Thyroid gland (tissue), 4 donors: ENCODE measurements at regions not wholly inside any gene's neighbourhood (a gene's known extent, or its start where the extent isn't known, plus 50 kb on each side); places are given as distances from the start of the nearest gene placed in this dataset.

Source experiments
- DNase-seq, 2 donors: peaks; one replicate each; pipeline ENCODE4 v3.0.0-alpha.2; 2019
- H3K27ac ChIP-seq, 3 donors: fragments of 200-600 bp; sonication (generic); 1 replicate in 2 of 3; 2 replicates in 1 of 3; pipeline ENCODE4 v1.5.1; 2016 to 2019; ENCODE audit warnings: mild to moderate bottlenecking in 1 of 3, moderate library complexity in 1 of 3
- H3K27me3 ChIP-seq: fragments of 200-600 bp; sonication (generic); one replicate; pipeline ENCODE4 v1.5.1; 2019
- H3K36me3 ChIP-seq, 2 donors: fragments of 200-600 bp; sonication (generic); one replicate each; pipeline ENCODE4 v1.5.1; 2016 to 2019
- H3K4me1 ChIP-seq, 2 donors: fragments of 200-600 bp; sonication (generic); one replicate each; pipeline ENCODE4 v1.5.1; 2017 to 2019
- H3K4me3 ChIP-seq, 3 donors: fragments of 200-600 bp; sonication (generic); replicated peaks in 1 of 3; 1 replicate in 2 of 3; 2 replicates in 1 of 3; pipeline ENCODE4 v1.5.1; 2016; ENCODE audit warnings: mild to moderate bottlenecking in 1 of 3
- H3K9me3 ChIP-seq: fragments of 200-600 bp; sonication (generic); one replicate; pipeline ENCODE4 v1.5.1; 2017
- POLR2A ChIP-seq, 2 donors: fragments of 450-650 bp; IDR thresholded peaks; one replicate each; pipeline ENCODE4 v1.6.1; 2017; ENCODE audit warnings: antibody characterized with exemption in 2 of 2, mild to moderate bottlenecking in 2 of 2, moderate library complexity in 1 of 2
- WGBS, 2 donors: methylation state at CpG; one replicate each; pipeline ENCODE4 v1.1.5; 2017; 5-methylcytosine and 5-hydroxymethylcytosine counted together
- intact Hi-C: fragments of 100-400 bp; cut with DNase I; formaldehyde crosslinking; loops from one replicate; pipeline ENCODE4 v1.15.1; 2023
- TF ChIP-seq, protein P1 (sequence below), 6 experiments: fragments of 200-600 bp in 3 of 6; fragments of 450-650 bp in 3 of 6; sonication (generic) in 3 of 6; IDR thresholded peaks; one replicate each; pipeline ENCODE4 v1.5.1; 2016 to 2019; ENCODE audit warnings: antibody characterized with exemption in 6 of 6, mild to moderate bottlenecking in 2 of 6, inconsistent platforms in 1 of 6, moderate library complexity in 1 of 6

DNA sequence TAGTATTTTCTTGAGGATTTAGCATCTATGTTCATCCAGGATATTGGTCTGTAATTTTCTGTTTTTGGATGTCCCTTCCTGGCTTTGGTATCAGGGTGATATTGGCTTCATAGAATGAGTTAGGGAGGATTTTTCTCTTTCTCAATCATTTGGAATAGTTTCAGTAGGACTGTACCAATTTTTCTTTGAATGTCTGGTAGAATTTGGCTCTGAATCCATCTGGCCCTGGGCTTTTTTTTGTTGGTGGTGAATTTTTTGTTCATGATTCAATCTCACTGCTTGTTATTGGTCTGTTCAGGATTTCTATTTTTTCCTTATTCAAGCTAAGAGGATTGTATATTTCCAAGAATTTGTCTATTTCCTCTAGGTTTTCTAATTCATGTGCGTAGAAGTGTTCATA lies 192.7 kb downstream of the KIF20B start:
- no peak for DNase-seq
- H3K4me1 ChIP-seq, result no peaks in the 10 kb centered on the region
- no peaks in the 10 kb centered on the region for H3K36me3 ChIP-seq
- no peaks in the 10 kb centered on the region for H3K27me3 ChIP-seq
- WGBS, 2 donors, result 89 to 94% methylated on average over 1 of the region's 1 CpG
- no peak overlapping the region for H3K27ac ChIP-seq
- TF ChIP-seq POLR2A (IDR thresholded peaks at IDR 0.05), result no peak
- TF ChIP-seq, protein P1, sequence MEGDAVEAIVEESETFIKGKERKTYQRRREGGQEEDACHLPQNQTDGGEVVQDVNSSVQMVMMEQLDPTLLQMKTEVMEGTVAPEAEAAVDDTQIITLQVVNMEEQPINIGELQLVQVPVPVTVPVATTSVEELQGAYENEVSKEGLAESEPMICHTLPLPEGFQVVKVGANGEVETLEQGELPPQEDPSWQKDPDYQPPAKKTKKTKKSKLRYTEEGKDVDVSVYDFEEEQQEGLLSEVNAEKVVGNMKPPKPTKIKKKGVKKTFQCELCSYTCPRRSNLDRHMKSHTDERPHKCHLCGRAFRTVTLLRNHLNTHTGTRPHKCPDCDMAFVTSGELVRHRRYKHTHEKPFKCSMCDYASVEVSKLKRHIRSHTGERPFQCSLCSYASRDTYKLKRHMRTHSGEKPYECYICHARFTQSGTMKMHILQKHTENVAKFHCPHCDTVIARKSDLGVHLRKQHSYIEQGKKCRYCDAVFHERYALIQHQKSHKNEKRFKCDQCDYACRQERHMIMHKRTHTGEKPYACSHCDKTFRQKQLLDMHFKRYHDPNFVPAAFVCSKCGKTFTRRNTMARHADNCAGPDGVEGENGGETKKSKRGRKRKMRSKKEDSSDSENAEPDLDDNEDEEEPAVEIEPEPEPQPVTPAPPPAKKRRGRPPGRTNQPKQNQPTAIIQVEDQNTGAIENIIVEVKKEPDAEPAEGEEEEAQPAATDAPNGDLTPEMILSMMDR (IDR thresholded peaks at IDR 0.05), result no peak
- no peaks in the 10 kb centered on the region for H3K9me3 ChIP-seq
- intact Hi-C loops, result no loop called here
- no peak overlapping the region for H3K4me3 ChIP-seq

DNA sequence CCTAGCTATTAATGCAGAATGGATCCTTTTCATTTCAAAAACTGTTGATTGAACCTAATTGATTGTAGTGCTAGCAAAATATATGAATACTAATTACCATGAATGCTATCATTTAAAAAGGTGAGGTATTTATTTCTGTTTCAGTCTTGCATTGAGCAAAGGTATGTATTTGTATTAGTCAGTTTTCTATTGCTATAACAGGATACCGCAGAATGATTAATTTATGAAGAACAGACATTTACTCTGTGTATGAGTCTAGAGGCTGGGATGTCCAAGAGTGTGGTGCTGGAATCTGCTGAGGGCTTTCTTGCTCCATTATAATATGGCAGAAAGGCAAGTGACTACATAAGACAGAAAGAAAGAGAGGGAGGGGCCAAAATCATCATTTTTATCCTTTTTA lies 199.2 kb downstream of the KIF20B start:
- 96 to 100% methylated on average over 1 of the region's 1 CpG for WGBS, 2 donors
- TF ChIP-seq, protein P1 (IDR thresholded peaks at IDR 0.05), result no peak
- TF ChIP-seq POLR2A (IDR thresholded peaks at IDR 0.05), result no peak
- intact Hi-C loops, result no loop called here

DNA sequence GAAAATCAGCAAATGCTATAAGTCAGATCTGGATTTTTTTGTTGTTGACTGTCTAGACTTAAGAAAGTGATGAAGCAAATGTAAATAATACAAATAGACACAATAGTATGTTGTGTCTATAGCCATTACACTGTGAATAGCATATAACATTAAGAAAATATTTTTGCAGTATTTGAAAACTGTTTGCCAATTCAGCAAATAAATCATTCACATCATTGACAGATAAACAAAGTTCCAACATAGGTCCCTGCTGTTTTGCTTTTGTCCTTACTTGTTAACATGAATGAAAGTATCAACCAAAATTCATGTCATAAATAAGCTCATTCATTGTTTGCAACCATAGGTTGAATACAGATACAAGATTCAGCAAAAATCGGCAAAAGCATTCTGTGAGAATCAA lies 200.5 kb downstream of the KIF20B start:
- 97% methylated on average over 1 of the region's 1 CpG for WGBS, 2 donors
- DNase-seq, result no peak
- TF ChIP-seq, protein P1 (IDR thresholded peaks at IDR 0.05), result no peak
- TF ChIP-seq POLR2A (IDR thresholded peaks at IDR 0.05), result no peak
- no peaks in the 10 kb centered on the region for H3K4me1 ChIP-seq
- no peak overlapping the region for H3K4me3 ChIP-seq
- intact Hi-C loops, result no loop called here
- no peaks in the 10 kb centered on the region for H3K36me3 ChIP-seq
- H3K27me3 ChIP-seq, result no peaks in the 10 kb centered on the region
- H3K27ac ChIP-seq, result no peak overlapping the region
- H3K9me3 ChIP-seq, result no peaks in the 10 kb centered on the region

More for the DNA sequence above, 199.2 kb downstream of the KIF20B start:
- H3K9me3 ChIP-seq, result no peaks in the 10 kb centered on the region
- no peak for DNase-seq
- no peak overlapping the region for H3K4me3 ChIP-seq
- H3K4me1 ChIP-seq, result no peaks in the 10 kb centered on the region
- H3K27me3 ChIP-seq, result no peaks in the 10 kb centered on the region
- H3K27ac ChIP-seq, result no peak overlapping the region
- H3K36me3 ChIP-seq, result no peaks in the 10 kb centered on the region

DNA sequence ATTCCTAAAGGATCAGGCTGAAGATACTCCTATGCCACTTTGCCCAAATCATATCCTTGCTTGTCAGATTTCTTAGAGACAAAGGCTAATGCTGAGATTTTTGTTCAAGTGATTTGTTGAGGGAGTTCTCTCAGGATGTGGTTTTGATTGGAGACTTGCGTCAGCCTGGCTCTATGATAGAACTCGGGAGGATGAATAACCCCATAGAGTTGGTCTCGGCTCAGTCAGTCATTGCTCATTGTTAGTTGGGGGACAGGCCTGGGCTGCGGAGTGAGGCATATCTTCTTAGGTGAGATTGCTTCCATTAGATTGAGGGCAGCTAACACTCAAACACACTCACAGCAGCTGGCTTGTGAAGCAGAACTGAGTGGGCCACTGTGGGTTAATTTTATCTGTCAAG lies 203.4 kb downstream of the KIF20B start:
- TF ChIP-seq, protein P1 (IDR thresholded peaks at IDR 0.05), result no peak
- no peaks in the 10 kb centered on the region for H3K27me3 ChIP-seq
- H3K4me1 ChIP-seq, result no peaks in the 10 kb centered on the region
- 68 to 75% methylated on average over 4 of the region's 4 CpGs for WGBS, 2 donors
- intact Hi-C loops, result no loop called here
- H3K9me3 ChIP-seq, result no peaks in the 10 kb centered on the region
- no peak overlapping the region for H3K27ac ChIP-seq
- no peaks in the 10 kb centered on the region for H3K36me3 ChIP-seq
- H3K4me3 ChIP-seq, result no peak overlapping the region
- no peak for DNase-seq

DNA sequence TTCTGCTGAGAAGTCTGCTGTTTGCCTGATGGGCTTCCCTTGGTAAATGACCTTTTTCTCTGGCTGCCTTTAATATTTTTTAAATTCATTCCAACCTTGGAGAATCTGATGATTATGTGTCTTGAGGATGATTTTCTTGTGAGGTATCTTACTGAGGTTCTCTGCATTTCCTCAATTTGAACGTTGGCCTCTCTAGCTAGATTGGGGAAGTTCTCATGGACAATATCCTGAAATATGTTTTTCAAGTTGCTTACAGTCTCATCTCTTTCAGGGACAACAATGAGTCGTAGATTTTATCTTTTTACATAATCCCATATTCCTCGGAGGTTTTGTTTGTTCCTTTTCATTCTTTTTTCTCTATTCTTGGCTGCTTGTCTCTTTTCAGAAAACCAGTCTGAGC lies 208.4 kb downstream of the KIF20B start:
- Histone ChIP-seq H3K4me3 (no peak overlapping the region), H3K9me3 (no peaks in the 10 kb centered on the region), H3K27me3 (no peaks in the 10 kb centered on the region), H3K4me1 (no peaks in the 10 kb centered on the region), H3K36me3 (no peaks in the 10 kb centered on the region), H3K27ac (no peak overlapping the region)
- no peak for DNase-seq
- TF ChIP-seq, protein P1 (IDR thresholded peaks at IDR 0.05), result no peak
- no peak for TF ChIP-seq POLR2A (IDR thresholded peaks at IDR 0.05)
- intact Hi-C loops, result no loop called here
- 58 to 76% methylated on average over 3 of the region's 3 CpGs for WGBS, 2 donors
